NCI-H1694 (cell line): ENCODE measurements at regions not wholly inside any gene's neighbourhood (a gene's known extent, or its start where the extent isn't known, plus 50 kb on each side); places are given as distances from the start of the nearest gene placed in this dataset.
"Not testable (repeated sequence)": the region's sequence is repeated elsewhere in the genome, so short reads cannot be mapped to it uniquely, and the experiment has no call there.

ENCODE experiments used
- DNase-seq: peaks from one replicate; lab custom pipeline; 2025; lab: John Stamatoyannopoulos, UW

DNA sequence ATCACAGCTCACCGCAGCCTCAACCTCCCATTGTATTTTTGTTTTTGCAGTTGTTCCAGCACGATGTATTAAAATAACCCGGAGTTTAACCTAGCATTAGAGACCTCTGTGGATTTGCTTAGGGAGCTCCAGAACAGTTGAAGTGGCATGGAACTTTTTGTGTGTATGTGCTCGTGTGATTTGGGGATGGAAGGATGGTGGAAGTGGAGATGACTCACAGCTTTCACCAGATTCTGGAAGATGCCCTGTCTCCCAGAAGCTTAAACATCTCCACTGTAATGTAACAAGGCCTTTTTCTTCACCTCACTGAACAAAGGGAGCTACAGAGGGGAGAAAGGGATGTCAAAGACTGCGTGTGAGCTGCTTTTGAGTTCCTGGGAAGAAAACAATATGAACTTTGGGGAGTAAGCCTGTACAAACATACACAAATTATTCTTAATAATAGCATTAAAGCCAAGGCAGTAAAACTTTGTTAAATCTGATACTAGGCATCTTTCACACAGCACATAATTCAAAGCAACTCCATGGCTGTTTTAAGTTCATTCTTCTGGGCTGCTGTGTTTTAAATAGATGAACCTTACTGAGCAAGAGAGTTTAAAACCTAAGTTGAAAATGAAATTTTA, 226.4 kb downstream of the ADAMTS15 start:
- no peak for DNase-seq

- no peak for DNase-seq
Measured at GRCh38 chr11:130675371-130675821, 227.0 kb downstream of the ADAMTS15 start.

DNA sequence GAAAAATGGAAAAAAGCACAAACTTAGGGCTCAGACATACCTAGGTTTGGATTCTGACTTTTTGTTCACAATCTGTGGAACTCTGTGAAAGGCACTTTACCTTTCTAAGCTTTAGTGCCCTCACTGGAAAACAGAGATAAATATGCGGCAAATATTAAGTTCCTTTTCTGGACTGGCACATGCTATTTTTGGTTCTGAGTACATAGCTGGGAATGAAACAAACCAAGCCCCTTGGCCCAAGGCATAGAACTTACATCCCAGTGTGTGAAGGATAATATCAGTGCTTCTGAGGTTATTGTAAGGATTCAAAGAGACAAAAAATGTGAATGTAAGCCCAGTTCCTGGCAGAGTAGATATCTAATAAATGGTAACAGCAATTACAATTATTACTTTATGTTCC, 227.5 kb downstream of the ADAMTS15 start:
- DNase-seq: no peak

GRCh38 chr11:130677486-130678153, 229.2 kb downstream of the ADAMTS15 start:
- DNase-seq: no peak

DNA sequence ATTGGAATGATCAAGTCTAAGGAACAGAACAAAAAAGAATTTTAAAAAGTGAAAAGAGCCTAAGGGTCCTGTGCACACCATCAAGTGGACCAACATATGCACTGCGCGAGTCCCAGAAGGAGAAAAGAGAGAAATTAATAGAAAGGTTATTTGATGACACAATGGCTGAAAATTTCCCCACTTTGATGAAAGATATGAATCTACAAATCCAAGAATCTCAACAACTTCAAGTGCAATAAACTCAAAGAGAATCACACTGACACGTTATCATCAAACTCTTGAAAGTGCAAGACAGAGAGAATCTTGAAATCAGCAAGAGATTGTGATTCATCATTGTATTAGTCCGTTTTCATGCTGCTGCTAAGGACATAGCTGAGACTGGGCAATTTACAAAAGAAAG, 230.8 kb downstream of the ADAMTS15 start:
- no peak for DNase-seq

- not testable (repeated sequence) for DNase-seq
Measured at GRCh38 chr11:130682471-130682870, 233.8 kb downstream of the SNX19 start.

- DNase-seq: no peak
Measured at GRCh38 chr11:130689222-130689908, 226.9 kb downstream of the SNX19 start.

DNA sequence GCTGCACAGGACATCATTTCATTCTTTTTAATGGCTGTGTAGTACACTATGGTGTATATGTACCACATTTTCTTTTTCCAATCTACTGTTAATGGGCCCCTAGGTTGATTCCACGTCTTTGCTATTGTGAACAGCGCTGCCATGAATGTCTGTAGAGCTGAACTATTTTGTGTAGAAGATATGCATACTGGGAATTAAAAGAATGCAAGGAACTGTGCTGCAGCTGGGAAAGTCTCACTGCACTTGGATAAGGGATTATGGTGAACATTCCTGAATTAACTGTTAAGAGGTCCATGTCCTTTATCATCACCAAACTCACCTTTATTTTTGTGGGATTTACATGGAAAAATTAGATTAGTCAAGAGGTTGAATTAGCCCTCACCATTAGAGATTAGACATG, 224.7 kb downstream of the SNX19 start:
- DNase-seq: no peak

GRCh38 chr11:130692220-130692619, 224.1 kb downstream of the SNX19 start:
- no peak for DNase-seq

DNA sequence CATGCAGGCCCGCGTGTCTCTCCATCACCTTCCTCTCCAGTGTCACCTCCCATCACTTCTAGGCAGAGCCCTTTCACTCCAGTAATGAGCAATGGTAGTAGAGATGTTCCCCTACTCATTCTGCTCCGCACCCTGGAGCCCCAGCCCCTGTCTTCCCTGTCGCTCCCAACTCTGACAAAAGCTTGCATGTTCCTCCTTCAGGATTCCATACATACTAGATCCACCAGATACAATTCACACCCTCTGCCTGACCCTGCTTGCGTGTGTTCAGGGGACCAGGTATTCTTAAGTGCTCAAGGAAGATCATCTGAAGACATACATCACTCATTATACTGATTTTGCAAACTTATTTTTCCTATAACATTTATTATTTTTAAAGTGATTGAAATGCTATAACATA, 222.7 kb downstream of the SNX19 start:
- DNase-seq: no peak

DNA sequence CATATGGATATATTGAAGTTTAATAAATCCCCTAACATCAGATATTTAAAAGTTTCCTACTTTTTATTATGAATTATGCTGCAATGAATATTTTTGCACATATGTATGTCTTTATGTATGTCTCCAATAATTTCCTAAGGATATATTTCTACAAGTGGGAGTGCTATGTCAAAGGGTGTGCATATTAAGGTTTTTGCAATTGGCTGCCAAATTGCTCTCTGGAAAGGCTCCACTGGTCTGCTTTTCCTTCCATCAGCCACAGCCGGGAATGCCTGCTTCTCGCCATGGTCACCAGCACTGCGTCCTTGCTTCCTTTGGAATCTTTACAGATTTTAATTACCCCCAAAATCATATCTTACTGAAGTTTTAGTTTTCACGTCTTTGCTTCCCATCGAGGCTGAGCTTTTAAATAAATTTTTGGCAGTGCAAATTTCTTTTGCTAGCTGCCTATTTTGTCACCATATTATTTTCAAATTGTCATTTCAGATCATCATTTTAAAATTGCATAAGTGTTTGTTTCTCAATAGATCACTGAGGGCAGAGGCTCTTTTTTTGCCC, 221.7 kb downstream of the SNX19 start:
- no peak for DNase-seq

DNA sequence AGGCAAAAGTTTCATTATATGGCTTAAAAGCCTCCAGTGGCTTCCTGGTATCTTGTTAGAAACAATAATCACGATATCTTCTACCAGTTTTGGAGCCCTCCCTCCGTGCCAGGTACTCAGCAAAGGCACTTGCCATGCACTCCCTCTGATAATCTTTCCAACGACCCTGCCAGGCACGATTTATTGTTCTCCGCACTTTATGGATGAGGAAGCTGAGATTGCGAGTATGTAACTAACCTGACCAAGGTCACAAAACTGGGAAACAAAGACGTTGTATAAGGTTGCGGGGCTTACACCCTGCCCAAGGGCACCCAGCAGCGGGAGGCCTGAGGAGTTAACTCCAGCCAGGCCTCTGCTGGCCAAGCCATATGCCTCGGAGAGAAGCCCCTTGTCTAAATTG, 218.1 kb downstream of the SNX19 start:
- DNase-seq: no peak

DNA sequence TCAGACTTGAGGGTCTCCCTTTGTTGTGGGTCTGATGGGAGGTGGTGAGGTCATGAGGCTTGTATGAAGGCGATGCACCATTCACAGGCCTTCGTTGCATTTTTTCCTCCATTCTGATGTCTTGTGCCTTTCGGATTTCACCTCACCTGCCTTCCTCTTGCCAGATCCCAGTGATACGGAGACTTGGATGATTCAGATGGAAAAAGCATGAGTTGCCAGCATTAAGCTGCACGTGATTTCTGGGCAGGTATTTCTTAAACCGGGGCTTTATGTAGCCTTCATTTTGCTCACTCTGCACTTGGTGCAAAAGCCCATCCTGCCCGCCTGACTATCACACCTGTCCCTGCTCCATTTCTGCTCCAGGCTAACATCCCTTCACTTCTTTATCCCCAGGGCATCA, 216.7 kb downstream of the SNX19 start:
- DNase-seq: no peak

DNA sequence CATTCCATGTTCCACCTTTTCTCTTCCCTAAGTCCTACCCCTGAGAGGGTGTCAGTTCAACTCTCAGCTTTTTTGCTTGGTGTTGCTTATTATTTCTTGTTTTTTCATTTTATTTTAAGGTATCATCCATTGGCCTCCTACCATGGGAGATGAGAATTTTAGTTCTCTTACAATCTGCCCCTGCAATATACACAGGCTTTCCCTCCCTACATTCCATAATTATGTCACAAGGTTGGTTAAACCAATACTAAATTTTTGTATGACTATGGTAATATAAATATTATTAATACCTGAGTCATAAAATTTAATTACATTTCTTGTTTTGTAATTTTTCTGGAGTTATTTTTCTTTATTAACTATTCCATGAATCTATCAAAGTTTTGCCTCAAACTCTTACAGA, 216.2 kb downstream of the SNX19 start:
- no peak for DNase-seq

GRCh38 chr11:130703489-130704190, 212.6 kb downstream of the SNX19 start:
- no peak for DNase-seq

DNA sequence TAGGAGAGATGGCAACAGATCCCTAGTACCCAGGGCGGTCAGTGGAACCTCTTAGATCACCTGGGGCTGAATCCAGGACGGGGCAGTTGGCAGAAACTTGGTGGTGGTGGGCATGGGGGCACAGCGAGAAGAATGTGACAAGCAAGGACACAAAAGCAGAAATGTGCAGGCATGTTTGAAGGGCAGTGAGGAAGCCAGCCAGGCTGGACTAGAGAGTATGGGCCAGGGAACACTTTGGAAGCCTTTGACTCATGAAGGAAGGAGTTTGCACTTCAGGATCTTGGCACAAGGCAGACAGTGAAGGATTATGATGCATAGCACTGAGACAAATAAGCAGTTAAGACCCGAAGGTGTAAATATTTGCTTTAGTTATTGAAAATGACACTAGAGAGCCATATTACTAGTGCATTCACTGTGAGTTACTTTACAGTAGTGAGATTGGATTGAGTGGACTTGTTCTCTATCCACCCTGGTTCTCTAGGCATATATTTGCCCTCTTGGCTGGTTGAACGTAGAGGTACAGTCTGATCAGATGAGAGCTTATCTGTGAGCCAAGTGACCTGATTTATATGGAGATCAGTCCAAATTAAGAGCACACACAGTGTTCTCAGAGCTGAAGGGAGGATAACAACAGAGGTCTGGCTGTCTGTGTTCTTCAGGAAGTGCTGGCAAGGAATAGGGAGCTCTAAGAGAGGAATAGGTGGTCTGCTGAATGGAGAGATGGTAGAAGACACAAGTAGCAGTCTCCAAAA, 210.4 kb downstream of the SNX19 start:
- DNase-seq: no peak

GRCh38 chr11:130706572-130706971, 209.7 kb downstream of the SNX19 start:
- no peak for DNase-seq

- DNase-seq: no peak
Measured at GRCh38 chr11:130707217-130707616, 209.1 kb downstream of the SNX19 start.

DNA sequence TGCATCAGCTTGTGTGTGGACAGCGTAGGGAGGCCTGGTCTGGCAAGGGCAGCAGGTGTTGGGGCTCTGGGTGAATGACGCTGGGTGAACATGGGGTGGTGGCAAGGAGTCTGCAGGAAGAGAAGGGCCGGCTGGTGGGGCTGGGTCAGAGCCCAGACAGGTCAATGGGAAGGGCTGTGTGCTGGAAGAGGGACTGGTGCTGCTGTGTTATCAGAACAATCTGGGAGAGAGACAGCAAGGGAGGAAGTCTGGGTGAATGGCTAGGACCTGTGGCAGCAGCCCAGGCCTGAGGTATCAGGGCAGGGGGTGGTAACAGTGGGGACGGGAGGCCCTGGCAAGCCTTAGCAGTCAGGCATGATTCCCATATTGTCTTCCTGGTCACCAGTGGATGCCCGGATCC, 206.7 kb downstream of the SNX19 start:
- no peak for DNase-seq

DNA sequence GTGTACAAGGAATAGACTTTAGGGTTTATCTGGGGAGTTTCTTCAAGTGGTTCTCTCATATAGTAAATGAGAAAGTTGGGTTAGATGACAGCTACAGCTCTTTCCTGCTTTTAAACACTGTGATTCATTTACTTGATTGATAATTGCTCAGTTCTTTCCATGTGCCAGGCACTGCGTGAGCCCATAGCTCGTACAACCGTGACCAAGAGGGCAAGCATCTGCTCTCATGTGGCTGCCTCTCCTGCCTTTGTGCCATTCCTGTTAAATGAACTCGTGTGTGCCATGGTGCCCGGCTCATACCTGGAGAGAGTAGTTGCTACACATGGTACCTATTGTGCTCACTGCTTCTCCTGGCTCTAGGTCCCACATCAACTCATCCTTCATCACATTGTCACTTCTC, 206.3 kb downstream of the SNX19 start:
- no peak for DNase-seq

- no peak for DNase-seq
Measured at GRCh38 chr11:130710497-130711012, 205.7 kb downstream of the SNX19 start.
